Esophagus muscularis mucosa (tissue), 4 donors: ENCODE measurements at regions not wholly inside any gene's neighbourhood (a gene's known extent, or its start where the extent isn't known, plus 50 kb on each side); places are given as distances from the start of the nearest gene placed in this dataset.

Source experiments
- DNase-seq: peaks from one replicate; pipeline ENCODE4 v3.0.0-alpha.2; 2017; ENCODE audit errors: extremely low spot score
- H3K27ac ChIP-seq, 4 donors: fragments of 200-600 bp; sonication (generic); replicated peaks in 1 of 4; 1 replicate in 3 of 4; 2 replicates in 1 of 4; pipeline ENCODE4 v1.5.1; 2016 to 2019; ENCODE audit warnings: mild to moderate bottlenecking in 1 of 4
- H3K27me3 ChIP-seq, 4 donors: fragments of 200-600 bp; sonication (generic); one replicate each; pipeline versions ENCODE4 v1.5.1 to v1.6.0; 2016 to 2019
- H3K36me3 ChIP-seq, 4 donors: fragments of 200-600 bp; sonication (generic); one replicate each; pipeline ENCODE4 v1.5.1; 2016 to 2019
- H3K4me1 ChIP-seq, 4 donors: fragments of 200-600 bp; sonication (generic); one replicate each; pipeline ENCODE4 v1.5.1; 2016 to 2019
- H3K4me3 ChIP-seq, 4 donors: fragments of 200-600 bp; sonication (generic); 1 replicate in 2 of 4; 2 replicates in 2 of 4; pipeline ENCODE4 v1.5.1; 2016 to 2019; ENCODE audit warnings: mild to moderate bottlenecking in 4 of 4, moderate library complexity in 1 of 4
- H3K9me3 ChIP-seq, 4 donors: fragments of 200-600 bp; sonication (generic); 1 replicate in 3 of 4; 2 replicates in 1 of 4; pipeline ENCODE4 v1.5.1; 2016 to 2019
- EP300 ChIP-seq: sonication (generic); formaldehyde crosslinking; IDR thresholded peaks from one replicate; pipeline ENCODE4 v1.6.1; 2017; ENCODE audit warnings: antibody characterized with exemption
- POLR2A ChIP-seq: fragments of 450-650 bp; IDR thresholded peaks from one replicate; pipeline ENCODE4 v1.6.1; 2017; ENCODE audit warnings: antibody characterized with exemption, moderate library complexity, mild to moderate bottlenecking, low read depth
- POLR2AphosphoS5 ChIP-seq, 2 donors: sonication (generic); formaldehyde crosslinking; IDR thresholded peaks; one replicate each; pipeline ENCODE4 v1.6.1; 2017; ENCODE audit warnings: antibody characterized with exemption in 2 of 2
- WGBS: methylation state at CpG from one replicate; pipeline ENCODE4 v1.1.5; 2018; 5-methylcytosine and 5-hydroxymethylcytosine counted together
- intact Hi-C: fragments of 100-400 bp; cut with DNase I; formaldehyde crosslinking; loops from one replicate; pipeline ENCODE4 v1.15.1; 2023
- TF ChIP-seq, protein P1 (sequence below), 3 experiments: fragments of 200-600 bp in 2 of 3; fragments of 450-650 bp in 1 of 3; sonication (generic) in 2 of 3; IDR thresholded peaks; one replicate each; pipeline ENCODE4 v1.5.1; 2017 to 2019; ENCODE audit warnings: antibody characterized with exemption in 3 of 3, mild to moderate bottlenecking in 2 of 3, moderate library complexity in 1 of 3

DNA sequence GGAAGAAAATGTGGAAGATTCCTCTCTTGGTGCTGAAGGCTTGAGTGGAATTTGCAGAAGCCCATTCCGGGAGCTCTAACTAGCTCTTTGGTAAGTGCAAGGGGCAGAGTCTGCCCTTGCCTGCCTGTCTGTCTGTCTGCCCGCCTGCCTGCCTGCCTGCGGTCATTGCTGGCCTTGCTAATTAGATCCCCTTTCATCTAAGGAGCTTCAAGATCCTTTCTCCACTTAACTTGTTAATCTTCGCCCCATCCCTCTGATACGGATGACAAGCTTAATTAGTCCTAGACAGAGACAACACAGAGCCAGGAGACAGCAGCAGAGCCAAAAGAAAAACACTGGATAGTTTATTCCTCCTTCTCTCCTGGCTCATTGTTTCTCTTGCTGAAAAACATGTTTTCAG is 80.2 kb upstream of the GADD45A start:
- H3K4me3 ChIP-seq: no peak overlapping the region
- intact Hi-C loops: no loop called here
- H3K36me3 ChIP-seq: no peaks in the 10 kb centered on the region
- TF ChIP-seq POLR2A (no peak), POLR2AphosphoS5 (IDR thresholded peaks at IDR 0.05) (no peak), EP300 (no peak)
- TF ChIP-seq, protein P1, sequence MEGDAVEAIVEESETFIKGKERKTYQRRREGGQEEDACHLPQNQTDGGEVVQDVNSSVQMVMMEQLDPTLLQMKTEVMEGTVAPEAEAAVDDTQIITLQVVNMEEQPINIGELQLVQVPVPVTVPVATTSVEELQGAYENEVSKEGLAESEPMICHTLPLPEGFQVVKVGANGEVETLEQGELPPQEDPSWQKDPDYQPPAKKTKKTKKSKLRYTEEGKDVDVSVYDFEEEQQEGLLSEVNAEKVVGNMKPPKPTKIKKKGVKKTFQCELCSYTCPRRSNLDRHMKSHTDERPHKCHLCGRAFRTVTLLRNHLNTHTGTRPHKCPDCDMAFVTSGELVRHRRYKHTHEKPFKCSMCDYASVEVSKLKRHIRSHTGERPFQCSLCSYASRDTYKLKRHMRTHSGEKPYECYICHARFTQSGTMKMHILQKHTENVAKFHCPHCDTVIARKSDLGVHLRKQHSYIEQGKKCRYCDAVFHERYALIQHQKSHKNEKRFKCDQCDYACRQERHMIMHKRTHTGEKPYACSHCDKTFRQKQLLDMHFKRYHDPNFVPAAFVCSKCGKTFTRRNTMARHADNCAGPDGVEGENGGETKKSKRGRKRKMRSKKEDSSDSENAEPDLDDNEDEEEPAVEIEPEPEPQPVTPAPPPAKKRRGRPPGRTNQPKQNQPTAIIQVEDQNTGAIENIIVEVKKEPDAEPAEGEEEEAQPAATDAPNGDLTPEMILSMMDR (IDR thresholded peaks at IDR 0.05): no peak
- WGBS: 75% methylated on average over 5 of the region's 5 CpGs
- no peaks in the 10 kb centered on the region for H3K9me3 ChIP-seq
- no peaks in the 10 kb centered on the region for H3K4me1 ChIP-seq
- no peaks in the 10 kb centered on the region for H3K27me3 ChIP-seq
- no peak for DNase-seq
- no peak overlapping the region for H3K27ac ChIP-seq

DNA sequence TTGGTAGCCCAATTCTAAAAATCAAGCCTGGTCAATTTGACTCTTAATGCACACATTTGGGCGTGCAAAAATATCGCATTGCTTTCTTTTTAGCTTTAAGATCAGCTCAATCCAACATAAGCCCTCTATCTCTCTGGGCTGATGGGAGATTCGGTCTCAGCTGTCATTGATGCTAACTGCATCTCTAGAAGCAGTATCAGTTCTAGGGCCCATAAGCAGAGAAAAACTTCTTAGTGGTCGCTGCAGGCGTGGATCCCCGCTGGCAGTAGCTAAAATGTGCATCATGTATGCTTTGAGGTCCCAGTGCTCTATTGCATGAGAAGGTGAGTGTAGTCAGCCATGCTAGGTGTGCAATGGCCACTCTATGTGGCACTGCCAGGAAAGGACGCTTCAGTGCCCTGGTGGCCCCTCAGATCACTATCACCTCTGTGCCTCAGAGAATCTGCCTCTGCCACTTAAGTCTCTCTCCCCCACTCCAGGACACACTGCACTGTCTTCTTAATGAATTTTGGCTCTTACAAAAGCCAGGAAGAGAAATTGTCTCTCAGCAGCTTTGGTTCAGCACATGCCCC is 79.7 kb upstream of the GADD45A start:
- no peak for TF ChIP-seq POLR2AphosphoS5 (IDR thresholded peaks at IDR 0.05)
- no peak for TF ChIP-seq EP300
- TF ChIP-seq, protein P1 (IDR thresholded peaks at IDR 0.05): no peak
- TF ChIP-seq POLR2A: no peak
- H3K27ac ChIP-seq: no peak overlapping the region
- DNase-seq: no peak
- H3K27me3 ChIP-seq: no peaks in the 10 kb centered on the region
- no peak overlapping the region for H3K4me3 ChIP-seq
- intact Hi-C loops: no loop called here
- 94% methylated on average over 7 of the region's 7 CpGs for WGBS
- H3K36me3 ChIP-seq: no peaks in the 10 kb centered on the region
- H3K4me1 ChIP-seq: no peaks in the 10 kb centered on the region
- H3K9me3 ChIP-seq: no peaks in the 10 kb centered on the region

DNA sequence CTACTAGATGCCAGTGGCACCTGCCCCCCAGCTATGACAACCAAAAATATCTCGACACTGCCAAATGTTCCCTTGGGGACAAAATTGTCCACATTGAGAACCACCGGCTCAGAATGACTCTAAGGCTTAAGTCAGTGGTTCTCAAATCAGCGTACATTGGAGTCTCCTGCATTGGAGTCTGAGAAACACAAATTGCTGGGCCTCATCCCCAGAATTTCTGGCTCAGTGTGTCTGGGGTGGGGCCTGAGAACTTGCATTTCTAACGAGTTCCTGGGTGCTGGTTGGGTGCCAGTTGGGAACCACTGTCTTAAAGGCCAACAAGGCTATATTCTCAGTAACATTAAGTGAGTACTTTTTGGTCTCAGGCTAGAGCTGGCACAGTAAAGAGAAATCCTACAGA is 77.7 kb upstream of the GADD45A start:
- intact Hi-C loops: no loop called here
- no peak for DNase-seq
- Histone ChIP-seq H3K9me3 (no peaks in the 10 kb centered on the region), H3K36me3 (no peaks in the 10 kb centered on the region), H3K4me3 (no peak overlapping the region), H3K27me3 (no peaks in the 10 kb centered on the region), H3K27ac (no peak overlapping the region), H3K4me1 (no peaks in the 10 kb centered on the region)
- TF ChIP-seq, protein P1 (IDR thresholded peaks at IDR 0.05): no peak
- no peak for TF ChIP-seq EP300
- TF ChIP-seq POLR2A: no peak
- TF ChIP-seq POLR2AphosphoS5 (IDR thresholded peaks at IDR 0.05): no peak
- WGBS: 82% methylated on average over 4 of the region's 4 CpGs

DNA sequence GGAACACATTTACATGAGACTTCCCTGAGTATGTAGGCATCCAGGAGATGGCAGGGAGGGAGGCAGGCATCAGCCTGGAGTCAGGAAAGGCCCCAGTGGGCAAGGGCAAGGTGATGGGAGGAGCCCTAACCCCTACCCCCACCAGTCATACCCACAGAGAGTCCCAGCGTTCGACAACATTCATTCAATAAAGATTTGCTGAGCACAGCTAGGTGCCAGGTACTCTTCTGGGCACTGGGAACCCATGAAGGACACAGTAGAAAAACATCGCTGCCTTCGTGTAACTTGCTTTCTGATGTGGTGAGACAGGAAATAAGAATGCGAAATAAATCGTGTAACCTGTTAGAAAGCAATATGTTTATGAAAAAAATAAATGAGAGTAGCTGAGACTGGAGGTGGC is 77.3 kb upstream of the GADD45A start:
- intact Hi-C loops: no loop called here
- 94% methylated on average over 6 of the region's 6 CpGs for WGBS

More for the DNA sequence above, 77.3 kb upstream of the GADD45A start:
- H3K27ac ChIP-seq: no peak overlapping the region
- H3K27me3 ChIP-seq: no peaks in the 10 kb centered on the region
- TF ChIP-seq POLR2A (no peak), POLR2AphosphoS5 (IDR thresholded peaks at IDR 0.05) (no peak), EP300 (no peak)
- TF ChIP-seq, protein P1 (IDR thresholded peaks at IDR 0.05): no peak
- H3K36me3 ChIP-seq: no peaks in the 10 kb centered on the region
- H3K9me3 ChIP-seq: no peaks in the 10 kb centered on the region
- no peak for DNase-seq
- H3K4me3 ChIP-seq: no peak overlapping the region
- H3K4me1 ChIP-seq: peaks cover 0 to 3% (median 1%) of the 10 kb centered on the region in 4 donors
